NCI-H187 (cell line): ENCODE measurements at regions not wholly inside any gene's neighbourhood (a gene's known extent, or its start where the extent isn't known, plus 50 kb on each side); places are given as distances from the start of the nearest gene placed in this dataset.
A peak's percentile ranks its signal among the peaks of the same experiment; 100 is the strongest.

ENCODE experiments used
- DNase-seq, 2 experiments: peaks; one replicate each; lab custom pipeline; 2025; lab: John Stamatoyannopoulos, UW

DNA sequence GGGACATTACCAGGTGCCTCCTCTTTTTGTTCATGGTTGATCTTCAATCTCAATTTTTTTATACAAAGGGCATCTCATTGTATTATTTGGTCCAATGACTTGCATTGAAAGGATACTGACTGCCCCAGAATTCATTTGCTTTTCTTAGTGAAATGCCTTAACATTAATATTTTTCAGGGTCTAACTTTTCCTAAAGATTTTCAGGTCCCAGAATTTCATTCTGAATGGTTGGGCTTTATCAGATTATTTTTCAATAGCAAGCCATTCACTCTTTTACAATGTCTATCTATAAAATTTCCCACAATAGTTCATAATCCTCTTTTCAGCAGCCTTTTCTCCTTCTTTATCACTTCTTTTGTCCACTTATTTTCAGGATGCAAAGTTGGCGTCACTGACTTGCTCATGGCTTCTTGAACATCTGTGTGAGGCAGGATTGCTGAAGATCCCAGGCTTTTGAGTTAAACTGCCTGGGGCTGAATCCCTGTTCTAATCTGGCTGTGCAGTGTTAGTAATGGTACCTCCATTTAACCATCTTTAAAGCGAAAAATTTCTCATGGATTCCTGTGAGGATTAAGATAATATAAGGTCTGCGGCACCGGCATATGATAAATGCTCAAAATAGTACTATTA lies 131.7 kb upstream of the HDAC9 start:
- DNase-seq = no peak

DNA sequence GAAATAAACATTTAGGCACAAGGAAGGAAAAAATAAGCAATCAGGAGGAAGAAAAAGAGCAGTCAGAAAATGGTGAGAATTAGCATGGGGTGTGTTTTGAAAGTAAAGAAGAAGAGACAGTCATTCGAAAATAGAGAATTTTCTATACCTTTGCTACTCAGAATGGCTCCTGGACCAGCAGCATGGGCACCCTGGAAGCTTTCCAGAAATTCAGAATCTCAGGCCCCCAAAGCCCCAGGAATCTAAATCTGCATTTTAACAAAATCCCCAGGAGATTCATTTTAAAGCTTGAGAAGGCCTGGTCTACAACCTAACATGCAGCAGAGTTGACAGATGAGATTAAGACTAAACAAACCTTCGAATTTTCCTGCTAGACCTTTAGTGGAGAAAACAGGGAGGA lies 131.2 kb upstream of the HDAC9 start:
- no peak for DNase-seq

DNA sequence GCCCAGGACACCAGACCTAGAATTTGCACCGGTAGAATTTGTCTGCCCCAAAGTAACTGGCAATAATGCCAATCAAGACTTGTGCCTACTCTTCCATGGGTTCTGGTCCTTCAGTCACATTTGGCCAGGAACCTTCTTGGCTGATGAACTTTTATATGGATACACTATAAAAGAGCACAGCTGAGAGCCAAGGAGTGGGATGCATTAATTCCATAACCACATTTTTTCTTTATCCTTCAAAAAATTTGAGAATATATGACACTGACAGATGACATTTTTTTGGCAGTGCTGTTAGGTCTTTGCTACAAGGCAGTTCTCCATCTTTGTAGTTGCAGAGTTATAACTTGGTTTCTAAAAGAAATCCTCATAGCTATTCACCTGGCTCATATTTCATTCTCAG lies 129.2 kb upstream of the HDAC9 start:
- no peak for DNase-seq

DNA sequence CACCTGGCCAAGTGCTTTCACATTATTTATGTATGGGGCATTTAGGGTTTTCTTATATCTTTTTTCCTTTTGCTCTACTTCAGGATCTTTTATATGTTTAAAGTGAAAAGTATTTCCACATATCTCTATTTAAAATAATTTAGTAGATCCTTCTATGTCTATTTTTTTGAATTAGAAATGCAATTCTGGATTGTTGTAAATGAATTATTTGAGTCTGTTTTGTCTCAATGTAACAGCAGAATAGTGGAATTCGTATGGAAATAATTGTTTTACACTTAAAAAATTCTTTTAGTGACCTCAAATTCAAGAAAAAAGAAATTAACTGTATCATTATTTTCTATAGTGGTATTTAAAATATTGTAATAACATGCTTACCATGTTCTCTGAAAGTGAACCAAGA lies 126.5 kb upstream of the HDAC9 start:
- no peak for DNase-seq

GRCh38 chr7:18370633-18371032 lies 124.9 kb upstream of the HDAC9 start:
- DNase-seq = no peak

DNA sequence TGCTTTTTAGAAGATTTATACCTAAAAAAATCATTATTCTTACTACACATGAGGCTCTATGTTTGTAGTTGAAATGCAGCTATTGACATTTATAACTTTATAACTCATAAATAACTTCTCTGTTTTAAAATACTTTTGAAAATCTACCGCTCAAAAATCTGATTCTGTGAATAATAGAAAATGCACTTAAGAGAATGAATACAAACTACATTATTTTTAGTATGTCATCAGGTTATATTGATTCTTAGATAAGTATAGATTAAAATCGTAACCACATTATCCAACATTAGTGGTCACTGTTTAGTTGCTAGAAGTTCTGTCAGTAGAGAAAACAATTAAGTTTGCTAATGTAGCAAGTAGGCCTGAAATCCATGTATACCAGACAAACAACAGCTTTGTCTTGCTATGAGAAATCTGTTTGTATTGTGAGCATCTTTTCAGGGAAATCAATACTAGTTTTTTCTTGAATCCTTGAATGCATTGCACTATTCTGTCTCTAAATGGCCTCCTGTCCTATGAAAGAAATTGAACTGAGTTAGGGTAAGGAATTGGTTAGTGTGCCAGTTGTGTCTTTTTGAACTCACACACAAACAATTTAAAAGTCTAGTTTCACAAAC lies 116.5 kb upstream of the HDAC9 start:
- DNase-seq = no peak

DNA sequence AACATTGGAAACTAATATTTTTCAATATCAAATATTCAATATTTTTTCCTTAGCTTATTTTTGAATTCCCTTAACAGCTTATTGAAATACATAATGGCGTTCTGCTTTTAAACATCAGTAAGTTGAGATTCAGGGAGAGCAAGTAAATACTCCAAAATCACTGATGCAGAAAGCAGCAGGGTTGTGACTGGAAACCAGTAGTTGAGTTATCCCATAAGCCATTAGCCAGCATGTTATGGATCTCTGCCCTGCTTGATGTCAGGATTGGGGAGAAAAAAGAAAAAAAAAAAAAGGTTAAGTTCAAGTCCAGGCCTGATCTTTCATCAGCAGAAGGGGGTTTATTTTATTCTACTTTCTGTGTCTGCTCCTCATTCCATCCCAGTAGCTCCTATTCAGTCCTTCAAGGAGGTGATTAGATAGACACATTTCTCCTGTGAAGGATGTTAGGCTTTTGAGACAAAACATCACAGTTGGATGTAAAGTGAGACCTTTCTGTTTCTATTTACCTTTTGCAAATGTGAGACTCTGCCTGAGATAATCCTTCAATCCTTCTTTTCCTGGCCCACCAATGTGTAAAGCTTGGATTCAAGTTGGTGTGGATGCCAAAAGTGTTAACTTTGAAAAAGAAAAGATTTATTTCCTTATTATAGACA lies 110.9 kb upstream of the HDAC9 start:
- DNase-seq = peak; percentile 66 to 76

DNA sequence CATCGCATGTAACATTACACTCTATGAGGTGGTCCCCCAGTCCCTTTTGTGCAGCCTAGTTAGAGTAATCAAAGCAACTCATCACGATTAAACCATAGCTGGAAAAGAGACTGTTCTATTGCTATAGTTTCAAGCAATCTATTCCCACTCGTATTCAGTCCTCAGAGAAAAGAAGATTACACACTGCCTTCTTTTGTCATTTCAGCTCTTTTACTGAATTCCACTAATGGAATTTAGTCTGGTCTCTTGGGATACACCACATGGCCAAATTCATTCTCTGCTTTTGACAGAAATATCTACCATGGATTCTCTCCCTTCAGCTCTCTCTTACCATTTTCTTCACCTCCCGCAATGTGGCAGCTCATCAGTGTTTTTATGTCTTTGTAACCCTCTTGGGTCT lies 108.9 kb upstream of the HDAC9 start:
- no peak for DNase-seq

DNA sequence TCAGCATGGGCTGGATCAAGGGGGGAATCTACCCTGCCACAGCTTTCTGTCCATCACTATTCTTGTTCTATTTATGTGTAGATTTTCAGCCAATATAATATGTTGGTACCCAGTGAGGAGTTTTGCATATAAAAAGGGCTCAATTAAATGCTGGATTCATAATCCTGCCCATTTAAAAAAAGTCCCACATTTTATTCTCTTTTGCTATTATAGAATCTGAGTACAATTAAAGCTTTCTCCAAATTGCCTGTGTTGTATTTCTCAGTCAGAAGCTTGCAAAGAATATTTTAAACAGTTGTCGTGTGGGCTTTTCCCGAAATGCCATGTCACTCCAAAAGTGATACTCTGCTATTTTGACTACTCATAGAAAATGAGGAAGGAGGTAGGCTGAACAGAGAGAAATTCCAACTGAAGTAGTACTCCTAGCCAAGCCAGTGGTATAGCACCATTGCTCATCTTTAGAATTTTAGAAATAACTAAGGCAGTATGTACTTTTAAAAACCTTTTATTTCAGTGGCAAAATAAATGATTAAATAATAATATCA lies 108.3 kb upstream of the HDAC9 start:
- DNase-seq = no peak

GRCh38 chr7:18390535-18390907 lies 105.0 kb upstream of the HDAC9 start:
- DNase-seq = no peak

GRCh38 chr7:18393465-18394118 lies 102.0 kb upstream of the HDAC9 start:
- no peak for DNase-seq

DNA sequence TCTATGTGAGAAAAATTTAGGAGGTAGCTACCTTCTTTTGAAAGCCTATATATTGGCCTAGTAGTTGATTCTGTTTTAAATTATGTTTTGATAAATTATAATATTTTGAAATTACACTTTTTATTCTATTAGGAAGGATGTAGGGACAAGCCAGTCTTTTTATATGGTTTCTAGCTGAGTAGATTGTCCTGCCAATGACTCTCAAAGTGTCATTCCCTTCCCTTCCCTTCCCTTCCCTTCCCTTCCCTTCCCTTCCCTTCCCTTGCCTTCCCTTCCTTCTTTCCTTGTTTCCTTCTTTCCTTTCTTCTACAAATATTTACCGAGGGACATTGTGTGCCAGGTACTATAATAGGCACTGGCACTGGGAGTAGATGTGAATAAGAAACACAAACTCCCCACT lies 99.7 kb upstream of the HDAC9 start:
- no peak for DNase-seq

DNA sequence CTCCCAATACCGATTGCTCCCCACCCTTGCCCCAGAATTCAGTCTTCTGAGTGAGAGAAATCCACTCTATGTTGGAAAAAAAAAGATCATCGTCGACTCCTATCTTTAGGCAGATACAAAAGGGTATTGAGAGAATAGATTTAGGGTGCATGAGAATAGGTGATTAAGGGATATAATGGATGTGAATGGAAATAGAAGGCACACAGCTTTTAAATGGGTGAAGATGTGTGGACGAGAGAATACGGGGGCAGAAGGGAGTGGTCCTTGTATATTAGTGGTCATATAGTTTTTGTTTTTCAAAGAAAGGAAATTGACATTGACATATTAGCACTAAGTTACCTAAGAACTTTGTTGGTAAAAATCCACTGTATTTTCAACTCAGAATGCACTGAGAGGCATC lies 98.6 kb upstream of the HDAC9 start:
- DNase-seq = no peak

- no peak for DNase-seq
These were observed 95.9 kb upstream of the HDAC9 start for GRCh38 chr7:18399436-18400235.

DNA sequence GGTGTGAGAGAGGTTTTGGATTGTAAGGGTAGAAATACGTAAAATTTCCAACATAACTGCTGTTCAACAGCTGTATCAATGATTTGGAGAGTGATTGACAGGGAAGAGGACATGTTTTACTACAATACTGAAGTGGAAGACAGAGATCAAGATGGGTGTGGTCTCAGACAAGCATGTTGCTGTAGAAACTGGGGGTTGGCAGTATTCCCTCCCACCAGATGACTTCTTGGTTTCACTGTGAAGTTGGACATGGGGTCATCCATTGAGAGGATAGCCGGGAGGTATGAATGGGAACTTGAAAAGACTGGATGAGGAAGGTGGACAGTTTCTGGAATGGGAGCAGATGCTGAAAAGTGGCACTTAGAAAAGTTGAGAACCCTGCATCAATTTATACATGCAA lies 95.3 kb upstream of the HDAC9 start:
- no peak for DNase-seq

GRCh38 chr7:18400726-18401125 lies 94.8 kb upstream of the HDAC9 start:
- no peak for DNase-seq

DNA sequence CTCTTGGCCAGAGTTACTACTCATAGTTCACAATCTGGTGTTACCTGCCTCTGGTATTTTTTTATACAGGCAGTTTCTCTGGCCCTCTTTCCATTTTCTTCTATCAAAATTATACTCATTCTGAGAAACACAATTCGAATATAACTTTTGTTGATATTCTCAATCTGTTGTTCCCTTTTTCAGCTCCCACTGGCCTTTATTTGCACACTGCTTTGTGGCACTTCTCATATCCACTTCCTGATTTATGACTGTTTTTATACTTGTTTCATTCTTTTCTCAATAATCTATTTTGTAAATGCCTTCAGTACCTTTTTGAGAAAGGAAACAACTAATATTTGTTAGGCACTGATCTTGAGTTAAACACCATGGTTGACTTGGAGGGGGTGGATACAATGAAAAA lies 93.8 kb upstream of the HDAC9 start:
- DNase-seq = no peak

DNA sequence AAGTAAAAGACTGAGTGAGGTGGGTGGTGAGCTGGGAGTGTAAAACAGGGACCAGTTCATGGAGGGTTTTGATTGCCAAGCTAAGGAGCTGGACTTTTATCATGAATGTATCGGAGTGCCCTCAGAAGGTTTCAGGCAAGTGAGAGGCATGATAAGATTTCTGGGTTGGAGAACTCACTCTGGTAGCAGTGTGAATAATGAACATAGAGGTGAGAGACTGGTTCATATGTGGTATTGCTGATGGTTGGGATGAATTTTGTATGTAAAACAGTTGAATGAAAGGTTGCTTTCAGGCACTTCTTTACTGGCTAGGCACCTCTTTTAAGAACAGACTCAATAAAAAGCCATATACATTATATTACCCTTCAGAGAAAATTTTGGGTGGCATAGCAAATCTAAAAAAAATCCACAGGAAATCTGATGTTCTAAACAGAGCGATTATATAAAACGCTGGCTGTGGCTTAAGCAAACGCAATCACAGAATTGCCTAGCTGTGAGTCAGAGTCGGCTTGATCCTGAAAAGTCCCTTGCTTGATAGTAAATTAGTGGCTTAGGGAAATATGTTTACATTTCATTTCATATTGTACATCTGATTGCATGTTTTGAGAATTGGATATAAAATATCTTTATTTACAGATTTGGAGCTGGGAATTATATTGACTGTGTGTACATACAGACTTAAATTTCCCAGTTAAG lies 92.9 kb upstream of the HDAC9 start:
- DNase-seq = no peak

DNA sequence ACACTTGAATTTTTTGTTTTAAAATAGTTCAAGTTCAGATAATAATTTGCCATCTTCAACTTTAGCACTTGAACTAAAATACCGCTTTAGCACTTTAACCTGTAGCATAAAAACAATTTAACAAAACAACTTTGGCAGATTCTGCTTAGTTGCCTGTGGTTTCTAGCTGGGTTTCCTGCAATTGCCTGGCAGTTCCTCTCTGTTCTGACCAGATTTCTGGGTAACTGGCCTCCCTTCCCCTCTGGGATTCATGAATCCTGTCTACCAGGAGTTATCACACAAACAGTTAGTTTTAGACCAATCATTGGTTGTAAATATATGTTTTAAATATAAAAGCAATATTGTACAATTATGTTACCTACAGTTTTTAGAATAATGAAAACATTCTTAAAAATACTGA lies 89.8 kb upstream of the HDAC9 start:
- no peak for DNase-seq

DNA sequence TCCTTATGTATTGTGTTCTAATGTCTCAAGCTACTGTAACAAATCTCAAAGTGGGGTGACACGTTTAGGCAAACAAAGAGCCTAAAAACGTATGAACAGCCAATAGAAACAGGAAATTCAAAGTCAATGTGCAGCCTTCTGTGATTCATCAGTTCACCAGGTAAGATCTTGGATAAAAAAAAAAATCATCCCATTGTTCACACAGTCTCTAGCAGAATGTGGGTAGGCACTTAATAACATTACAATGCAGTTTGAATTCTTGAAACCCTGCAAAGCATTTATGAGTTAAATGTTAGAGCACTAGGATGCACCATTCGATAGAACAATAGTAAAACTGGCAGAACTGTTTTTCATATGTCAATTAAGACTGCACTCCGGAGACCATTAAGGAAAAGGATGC lies 88.2 kb upstream of the HDAC9 start:
- no peak for DNase-seq

DNA sequence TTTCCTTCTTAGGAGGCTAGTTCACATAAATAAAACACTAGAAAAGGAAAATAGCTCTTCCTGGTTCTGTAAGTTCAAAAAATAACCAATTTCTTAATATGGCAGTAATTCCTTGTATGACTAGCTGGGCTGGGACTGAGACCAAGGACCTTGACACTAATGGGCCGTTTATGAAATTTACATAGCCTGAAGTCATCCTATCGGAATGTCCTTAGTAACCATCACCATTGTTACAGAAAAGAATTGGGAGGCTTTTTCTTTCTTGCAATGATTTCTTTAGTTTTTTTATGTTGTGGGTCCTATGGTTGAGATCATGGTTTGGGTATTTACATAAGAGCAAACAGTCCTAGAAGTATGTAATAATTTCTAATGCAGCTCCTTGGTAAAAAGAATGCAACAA lies 87.1 kb upstream of the HDAC9 start:
- DNase-seq = no peak

DNA sequence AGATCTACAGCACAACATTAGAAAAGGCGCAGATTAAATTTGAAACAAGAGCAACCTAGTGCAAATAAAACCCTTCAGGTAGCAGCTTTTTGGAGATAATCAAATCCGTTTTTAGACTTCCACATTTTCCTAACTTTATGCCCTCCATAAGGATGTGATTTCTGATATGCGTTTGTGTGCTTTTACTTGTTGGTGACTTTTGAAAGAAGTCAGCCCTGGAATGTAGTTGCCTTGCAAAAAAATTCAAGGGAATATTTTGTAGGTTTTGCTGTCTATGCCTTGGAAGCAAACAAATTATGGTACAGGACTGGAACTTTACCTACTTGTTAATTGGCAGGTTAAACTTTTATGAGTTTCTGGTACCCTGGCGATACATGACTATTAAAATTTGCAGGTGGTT lies 86.7 kb upstream of the HDAC9 start:
- DNase-seq = no peak
